Naive thymus-derived CD4-positive, alpha-beta T cell (primary cell): ENCODE measurements at regions not wholly inside any gene's neighbourhood (a gene's known extent, or its start where the extent isn't known, plus 50 kb on each side); places are given as distances from the start of the nearest gene placed in this dataset.

ENCODE experiments used
- ATAC-seq: fragments of 150-1000 bp; cut with Tn5 transposase; 2 replicates; pipeline ENCODE4 v1.10.0; 2021; ENCODE audit warnings: mild to moderate bottlenecking, moderate library complexity
- CTCF ChIA-PET: fragments of 350-600 bp; sonication (Branson Sonifier 250); formaldehyde crosslinking; loops from one replicate; lab custom pipeline; 2021; ENCODE audit warnings: antibody characterized with exemption; lab: Charles Lee
- POLR2A ChIA-PET: fragments of 350-600 bp; sonication (Branson Sonifier 250); formaldehyde crosslinking; loops from one replicate; lab custom pipeline; 2021; ENCODE audit warnings: antibody characterized with exemption, inconsistent platforms; lab: Charles Lee
- DNase-seq, 9 donors: peaks; one replicate each; pipeline versions ENCODE4 v3.0.0 to v3.0.0-alpha.2; 2020 to 2022; ENCODE audit warnings: mixed read lengths in 1 of 9
- H3K27ac ChIP-seq: one replicate; pipeline ENCODE4 v1.7.0; 2013; ENCODE audit warnings: mild to moderate bottlenecking, low read depth, low read length, moderate library complexity
- H3K27me3 ChIP-seq, 2 donors: one replicate each; pipeline ENCODE4 v1.7.0; 2013; ENCODE audit warnings: low read length in 2 of 2, mild to moderate bottlenecking in 2 of 2, moderate library complexity in 2 of 2; ENCODE audit not compliant: control insufficient read depth in 2 of 2, insufficient read depth in 2 of 2
- H3K36me3 ChIP-seq, 3 experiments: 1 replicate in 2 of 3; 2 replicates in 1 of 3; pipeline ENCODE4 v1.7.0; 2013; ENCODE audit warnings: low read length in 3 of 3, mild to moderate bottlenecking in 3 of 3, moderate library complexity in 1 of 3; ENCODE audit not compliant: insufficient read depth in 3 of 3, control insufficient read depth in 2 of 3
- H3K4me1 ChIP-seq, 2 donors: one replicate each; pipeline ENCODE4 v1.7.0; 2013; ENCODE audit warnings: low read length in 2 of 2, mild to moderate bottlenecking in 2 of 2, moderate library complexity in 1 of 2; ENCODE audit not compliant: control insufficient read depth in 2 of 2, insufficient read depth in 2 of 2
- H3K4me3 ChIP-seq: 2 replicates; pipeline ENCODE4 v1.7.0; 2013; ENCODE audit warnings: mild to moderate bottlenecking, low read length
- H3K9me3 ChIP-seq, 3 experiments: 1 replicate in 2 of 3; 2 replicates in 1 of 3; pipeline ENCODE4 v1.7.0; 2013; ENCODE audit warnings: low read length in 3 of 3; ENCODE audit not compliant: control insufficient read depth in 2 of 3
- H3K27ac Mint-ChIP-seq, 9 donors: one replicate each; pipeline ENCODE4 v1.8.0; 2020 to 2022; ENCODE audit warnings: mixed read lengths in 9 of 9, mild to moderate bottlenecking in 8 of 9, moderate library complexity in 5 of 9, inconsistent platforms in 2 of 9
- H3K27me3 Mint-ChIP-seq, 5 donors: one replicate each; pipeline ENCODE4 v1.8.0; 2021 to 2022; ENCODE audit warnings: mixed read lengths in 5 of 5, mild to moderate bottlenecking in 1 of 5
- H3K36me3 Mint-ChIP-seq, 5 donors: one replicate each; pipeline ENCODE4 v1.8.0; 2020 to 2022; ENCODE audit warnings: mixed read lengths in 5 of 5, mild to moderate bottlenecking in 3 of 5, inconsistent platforms in 1 of 5
- H3K4me1 Mint-ChIP-seq, 7 donors: one replicate each; pipeline ENCODE4 v1.8.0; 2020 to 2022; ENCODE audit warnings: mixed read lengths in 7 of 7, mild to moderate bottlenecking in 3 of 7, inconsistent platforms in 1 of 7
- H3K4me3 Mint-ChIP-seq, 10 donors: one replicate each; pipeline ENCODE4 v1.8.0; 2020 to 2022; ENCODE audit warnings: mild to moderate bottlenecking in 10 of 10, mixed read lengths in 10 of 10, moderate library complexity in 6 of 10, inconsistent platforms in 2 of 10
- H3K9me3 Mint-ChIP-seq, 11 donors: one replicate each; pipeline ENCODE4 v1.8.0; 2020 to 2022; ENCODE audit warnings: mixed read lengths in 11 of 11, mild to moderate bottlenecking in 4 of 11, inconsistent platforms in 1 of 11, moderate library complexity in 1 of 11
- intact Hi-C, 2 donors: fragments of 100-400 bp; cut with micrococcal nuclease; formaldehyde crosslinking; loops; one replicate each; pipeline ENCODE4 v1.15.1; 2023

- Histone ChIP-seq H3K4me1 (no peaks in the 10 kb centered on the region), H3K9me3 (no peaks in the 10 kb centered on the region), H3K4me3 (no peak overlapping the region), H3K27me3 (no peaks in the 10 kb centered on the region), H3K27ac (no peak overlapping the region), H3K36me3 (no peaks in the 10 kb centered on the region)
- Mint-ChIP-seq H3K4me1 (no peaks in the 10 kb centered on the region), H3K9me3 (peaks cover 0 to 2% (median 0%) of the 10 kb centered on the region in 11 donors), H3K4me3 (no peak overlapping the region), H3K36me3 (peaks cover 0 to 4% (median 0%) of the 10 kb centered on the region in 5 donors), H3K27me3 (peaks cover 0 to 7% (median 0%) of the 10 kb centered on the region in 5 donors), H3K27ac (no peak overlapping the region)
- ChIA-PET CTCF (no interaction called here), POLR2A (no interaction called here)
- ATAC-seq: no peak
- intact Hi-C loops: no loop called here
- DNase-seq: no peak
These were observed 419.7 kb upstream of the TNP1 start for GRCh38 chr2:217279556-217279955.

- DNase-seq (no peak), ATAC-seq (no peak)
- no peaks in the 10 kb centered on the region for H3K4me1 Mint-ChIP-seq
- Histone ChIP-seq H3K4me3 (no peak overlapping the region), H3K27ac (no peak overlapping the region), H3K9me3 (no peaks in the 10 kb centered on the region), H3K27me3 (no peaks in the 10 kb centered on the region), H3K4me1 (no peaks in the 10 kb centered on the region), H3K36me3 (no peaks in the 10 kb centered on the region)
- ChIA-PET CTCF (no interaction called here), POLR2A (no interaction called here)
- peaks cover 0 to 4% (median 0%) of the 10 kb centered on the region in 5 donors for H3K36me3 Mint-ChIP-seq
- intact Hi-C loops: no loop called here
- H3K4me3 Mint-ChIP-seq: no peak overlapping the region
- peaks cover 0 to 2% (median 0%) of the 10 kb centered on the region in 11 donors for H3K9me3 Mint-ChIP-seq
- H3K27me3 Mint-ChIP-seq: peaks cover 0 to 7% (median 0%) of the 10 kb centered on the region in 5 donors
- H3K27ac Mint-ChIP-seq: no peak overlapping the region
These were observed 419.3 kb upstream of the TNP1 start for GRCh38 chr2:217279140-217279539.

- Mint-ChIP-seq H3K36me3 (no peaks in the 10 kb centered on the region), H3K9me3 (peaks cover 0 to 2% (median 0%) of the 10 kb centered on the region in 11 donors), H3K27me3 (peaks cover 0 to 7% (median 0%) of the 10 kb centered on the region in 5 donors), H3K4me1 (no peaks in the 10 kb centered on the region), H3K27ac (no peak overlapping the region), H3K4me3 (no peak overlapping the region)
- no peaks in the 10 kb centered on the region for H3K36me3 ChIP-seq
- no peaks in the 10 kb centered on the region for H3K9me3 ChIP-seq
- H3K27me3 ChIP-seq: no peaks in the 10 kb centered on the region
- no peak overlapping the region for H3K4me3 ChIP-seq
- ChIA-PET POLR2A (no interaction called here), CTCF (no interaction called here)
- no peak overlapping the region for H3K27ac ChIP-seq
- intact Hi-C loops: no loop called here
- ATAC-seq (no peak), DNase-seq (no peak)
- H3K4me1 ChIP-seq: no peaks in the 10 kb centered on the region
These were observed 418.0 kb upstream of the TNP1 start for GRCh38 chr2:217277646-217278398.

- Mint-ChIP-seq H3K27me3 (peaks cover 0 to 11% (median 0%) of the 10 kb centered on the region in 5 donors), H3K27ac (no peak overlapping the region), H3K9me3 (peaks cover 0 to 2% (median 0%) of the 10 kb centered on the region in 11 donors), H3K4me3 (no peak overlapping the region), H3K36me3 (no peaks in the 10 kb centered on the region), H3K4me1 (no peaks in the 10 kb centered on the region)
- H3K4me1 ChIP-seq: no peaks in the 10 kb centered on the region
- H3K9me3 ChIP-seq: no peaks in the 10 kb centered on the region
- H3K27me3 ChIP-seq: no peaks in the 10 kb centered on the region
- H3K36me3 ChIP-seq: no peaks in the 10 kb centered on the region
- intact Hi-C loops: no loop called here
- no peak overlapping the region for H3K4me3 ChIP-seq
- POLR2A ChIA-PET: no interaction called here
- no peak overlapping the region for H3K27ac ChIP-seq
- no peak for DNase-seq
- CTCF ChIA-PET: no interaction called here
- ATAC-seq: no peak
These were observed 416.6 kb upstream of the TNP1 start for GRCh38 chr2:217276433-217276832.

GRCh38 chr2:217275091-217275490 lies 415.2 kb upstream of the TNP1 start:
- H3K9me3 Mint-ChIP-seq: peaks cover 0 to 2% (median 0%) of the 10 kb centered on the region in 11 donors
- ATAC-seq: no peak
- POLR2A ChIA-PET: no interaction called here
- no peak overlapping the region for H3K27ac Mint-ChIP-seq
- intact Hi-C loops: no loop called here
- no peak overlapping the region for H3K4me3 Mint-ChIP-seq
- CTCF ChIA-PET: no interaction called here
- Histone ChIP-seq H3K9me3 (no peaks in the 10 kb centered on the region), H3K27ac (no peak overlapping the region), H3K36me3 (no peaks in the 10 kb centered on the region), H3K4me3 (no peak overlapping the region), H3K4me1 (no peaks in the 10 kb centered on the region), H3K27me3 (no peaks in the 10 kb centered on the region)
- DNase-seq: no peak
- peaks cover 0 to 17% (median 0%) of the 10 kb centered on the region in 5 donors for H3K27me3 Mint-ChIP-seq
- no peaks in the 10 kb centered on the region for H3K4me1 Mint-ChIP-seq
- no peaks in the 10 kb centered on the region for H3K36me3 Mint-ChIP-seq

- Mint-ChIP-seq H3K27me3 (peaks cover 0 to 22% (median 3%) of the 10 kb centered on the region in 5 donors), H3K27ac (no peak overlapping the region), H3K36me3 (no peaks in the 10 kb centered on the region), H3K4me3 (no peak overlapping the region), H3K9me3 (peaks cover 0 to 2% (median 0%) of the 10 kb centered on the region in 11 donors), H3K4me1 (no peaks in the 10 kb centered on the region)
- CTCF ChIA-PET: no interaction called here
- no peaks in the 10 kb centered on the region for H3K27me3 ChIP-seq
- H3K4me1 ChIP-seq: no peaks in the 10 kb centered on the region
- H3K4me3 ChIP-seq: no peak overlapping the region
- ATAC-seq: no peak
- no peaks in the 10 kb centered on the region for H3K36me3 ChIP-seq
- no peak for DNase-seq
- H3K9me3 ChIP-seq: no peaks in the 10 kb centered on the region
- no peak overlapping the region for H3K27ac ChIP-seq
- intact Hi-C loops: no loop called here
- POLR2A ChIA-PET: no interaction called here
These were observed 414.7 kb upstream of the TNP1 start for GRCh38 chr2:217274578-217274977.

- ChIA-PET POLR2A (no interaction called here), CTCF (no interaction called here)
- H3K4me3 ChIP-seq: no peak overlapping the region
- Mint-ChIP-seq H3K4me3 (no peak overlapping the region), H3K36me3 (no peaks in the 10 kb centered on the region), H3K9me3 (peaks cover 0 to 2% (median 0%) of the 10 kb centered on the region in 11 donors), H3K27me3 (peaks cover 0 to 26% (median 6%) of the 10 kb centered on the region in 5 donors), H3K4me1 (no peaks in the 10 kb centered on the region), H3K27ac (no peak overlapping the region)
- no peak for DNase-seq
- H3K9me3 ChIP-seq: no peaks in the 10 kb centered on the region
- intact Hi-C loops: no loop called here
- H3K36me3 ChIP-seq: no peaks in the 10 kb centered on the region
- H3K4me1 ChIP-seq: no peaks in the 10 kb centered on the region
- ATAC-seq: no peak
- no peak overlapping the region for H3K27ac ChIP-seq
- H3K27me3 ChIP-seq: no peaks in the 10 kb centered on the region
These were observed 414.0 kb upstream of the TNP1 start for GRCh38 chr2:217273851-217274250.
